ENCODE measurements at regions not wholly inside any gene's neighbourhood (a gene's known extent, or its start where the extent isn't known, plus 50 kb on each side); places are given as distances from the start of the nearest gene placed in this dataset.

- no peak for DNase-seq
These were observed 287.4 kb upstream of the SNX7 start for GRCh38 chr1:98374098-98374497.

GRCh38 chr1:98373056-98373455 is 288.5 kb upstream of the SNX7 start:
- no peak for DNase-seq

- DNase-seq, result no peak
These were observed 289.8 kb upstream of the SNX7 start for GRCh38 chr1:98371764-98372163.

- DNase-seq, result no peak
These were observed 292.1 kb upstream of the SNX7 start for GRCh38 chr1:98369463-98369862.

- no peak for DNase-seq
These were observed 292.5 kb upstream of the SNX7 start for GRCh38 chr1:98368995-98369394.

- no peak for DNase-seq
These were observed 294.1 kb upstream of the SNX7 start for GRCh38 chr1:98367426-98367825.

- DNase-seq, result no peak
These were observed 295.2 kb upstream of the SNX7 start for GRCh38 chr1:98366343-98366742.

- DNase-seq, result no peak
These were observed 297.0 kb upstream of the SNX7 start for GRCh38 chr1:98364544-98364943.

- DNase-seq, result no peak
These were observed 300.7 kb upstream of the SNX7 start for GRCh38 chr1:98360864-98361263.

GRCh38 chr1:98355656-98356383 is 305.7 kb upstream of the SNX7 start:
- DNase-seq, result no peak

GRCh38 chr1:98352378-98352777 is 309.1 kb upstream of the SNX7 start:
- no peak for DNase-seq

- DNase-seq, result no peak
These were observed 310.0 kb upstream of the SNX7 start for GRCh38 chr1:98351561-98351960.

GRCh38 chr1:98345417-98345816 is 316.1 kb upstream of the SNX7 start:
- DNase-seq, result no peak

GRCh38 chr1:98344731-98345130 is 316.8 kb upstream of the SNX7 start:
- no peak for DNase-seq

GRCh38 chr1:98342566-98342965 is 319.0 kb upstream of the SNX7 start:
- DNase-seq, result no peak

- DNase-seq, result no peak
These were observed 321.0 kb upstream of the SNX7 start for GRCh38 chr1:98340511-98340910.

- DNase-seq, result no peak
These were observed 324.9 kb upstream of the SNX7 start for GRCh38 chr1:98336472-98337083.

GRCh38 chr1:98333936-98334335 is 327.6 kb upstream of the SNX7 start:
- DNase-seq, result no peak

GRCh38 chr1:98333406-98333805 is 328.1 kb upstream of the SNX7 start:
- no peak for DNase-seq

- DNase-seq, result no peak
These were observed 329.7 kb upstream of the SNX7 start for GRCh38 chr1:98331718-98332311.

- DNase-seq, result no peak
These were observed 330.3 kb upstream of the SNX7 start for GRCh38 chr1:98331243-98331642.

- no peak for DNase-seq
These were observed 331.3 kb upstream of the SNX7 start for GRCh38 chr1:98330224-98330623.

GRCh38 chr1:98328855-98329254 is 332.7 kb upstream of the SNX7 start:
- DNase-seq, result no peak

- no peak for DNase-seq
These were observed 334.2 kb upstream of the SNX7 start for GRCh38 chr1:98327220-98327861.

Data from NCI-H1092 treated with DMSO at 0.1 percent for 48 hours (cell line).